ENCODE measurements at regions not wholly inside any gene's neighbourhood (a gene's known extent, or its start where the extent isn't known, plus 50 kb on each side); places are given as distances from the start of the nearest gene placed in this dataset.
"Not testable (repeated sequence)": the region's sequence is repeated elsewhere in the genome, so short reads cannot be mapped to it uniquely, and the experiment has no call there.

GRCh38 chr6:156427345-156427744 lies 349.8 kb upstream of the ARID1B start:
- peak; percentile 97 for DNase-seq (ENCODE audit: low read depth)
- H3K27me3 ChIP-seq (ENCODE audit: control insufficient read depth, insufficient read depth, low read length), result no peaks in the 10 kb centered on the region
- no peak for TF ChIP-seq CTCF (IDR thresholded peaks at IDR 0.05; ENCODE audit: insufficient read depth, low read length, poor library complexity, severe bottlenecking)
- no peaks in the 10 kb centered on the region for H3K36me3 ChIP-seq (ENCODE audit: control insufficient read depth, insufficient read depth, low read length)
- no peak overlapping the region for H3K4me3 ChIP-seq (ENCODE audit: low read depth, low read length)

- no peak for TF ChIP-seq CTCF (IDR thresholded peaks at IDR 0.05; ENCODE audit: insufficient read depth, low read length, poor library complexity, severe bottlenecking)
- no peaks in the 10 kb centered on the region for H3K36me3 ChIP-seq (ENCODE audit: control insufficient read depth, insufficient read depth, low read length)
- peak; percentile 86 for DNase-seq (ENCODE audit: low read depth)
- H3K4me3 ChIP-seq (ENCODE audit: low read depth, low read length), result no peak overlapping the region
- H3K27me3 ChIP-seq (ENCODE audit: control insufficient read depth, insufficient read depth, low read length), result no peaks in the 10 kb centered on the region
Observed at GRCh38 chr6:156425359-156426020, 351.7 kb upstream of the ARID1B start.

- no peak overlapping the region for H3K4me3 ChIP-seq (ENCODE audit: low read depth, low read length)
- DNase-seq (ENCODE audit: low read depth), result no peak
- no peaks in the 10 kb centered on the region for H3K36me3 ChIP-seq (ENCODE audit: control insufficient read depth, insufficient read depth, low read length)
- TF ChIP-seq CTCF (IDR thresholded peaks at IDR 0.05; ENCODE audit: insufficient read depth, low read length, poor library complexity, severe bottlenecking), result no peak
- H3K27me3 ChIP-seq (ENCODE audit: control insufficient read depth, insufficient read depth, low read length), result no peaks in the 10 kb centered on the region
Observed at GRCh38 chr6:156423829-156424228, 353.3 kb upstream of the ARID1B start.

GRCh38 chr6:156423075-156423474 lies 354.1 kb upstream of the ARID1B start:
- no peaks in the 10 kb centered on the region for H3K27me3 ChIP-seq (ENCODE audit: control insufficient read depth, insufficient read depth, low read length)
- no peaks in the 10 kb centered on the region for H3K36me3 ChIP-seq (ENCODE audit: control insufficient read depth, insufficient read depth, low read length)
- no peak overlapping the region for H3K4me3 ChIP-seq (ENCODE audit: low read depth, low read length)
- DNase-seq (ENCODE audit: low read depth), result no peak
- TF ChIP-seq CTCF (IDR thresholded peaks at IDR 0.05; ENCODE audit: insufficient read depth, low read length, poor library complexity, severe bottlenecking), result no peak

- H3K36me3 ChIP-seq (ENCODE audit: control insufficient read depth, insufficient read depth, low read length), result no peaks in the 10 kb centered on the region
- no peak overlapping the region for H3K4me3 ChIP-seq (ENCODE audit: low read depth, low read length)
- no peak for DNase-seq (ENCODE audit: low read depth)
- TF ChIP-seq CTCF (IDR thresholded peaks at IDR 0.05; ENCODE audit: insufficient read depth, low read length, poor library complexity, severe bottlenecking), result no peak
- no peaks in the 10 kb centered on the region for H3K27me3 ChIP-seq (ENCODE audit: control insufficient read depth, insufficient read depth, low read length)
Observed at GRCh38 chr6:156421933-156422332, 355.2 kb upstream of the ARID1B start.

- not testable (repeated sequence) for H3K27me3 ChIP-seq (ENCODE audit: control insufficient read depth, insufficient read depth, low read length); DNase-seq (ENCODE audit: low read depth); H3K36me3 ChIP-seq (ENCODE audit: control insufficient read depth, insufficient read depth, low read length); H3K4me3 ChIP-seq (ENCODE audit: low read depth, low read length)
Observed at GRCh38 chr6:156421301-156421700, 355.9 kb upstream of the ARID1B start.
